ENCODE measurements at regions not wholly inside any gene's neighbourhood (a gene's known extent, or its start where the extent isn't known, plus 50 kb on each side); places are given as distances from the start of the nearest gene placed in this dataset.

- ATAC-seq = no peak
- H3K4me1 ChIP-seq (ENCODE audit: control insufficient read depth, insufficient read depth, low read length) = peaks cover 54% of the 10 kb centered on the region
- CTCF ChIA-PET = no interaction called here
- POLR2A ChIA-PET = no interaction called here
- H3K9me3 ChIP-seq (ENCODE audit: control insufficient read depth, insufficient read depth, low read depth, low read length) = no peaks in the 10 kb centered on the region
- no peak for DNase-seq (ENCODE audit: low read depth, low spot score)
- peak overlapping the region; percentile 99 for H3K27ac ChIP-seq (ENCODE audit: low read length)
- no peak overlapping the region for H3K4me3 ChIP-seq (ENCODE audit: low read depth in 2 of 2, low read length in 2 of 2)
- no peak for TF ChIP-seq CTCF (IDR thresholded peaks at IDR 0.05)
- no peak for TF ChIP-seq SIN3A (IDR thresholded peaks at IDR 0.05; ENCODE audit: borderline replicate concordance, insufficient read depth, low read depth, low read length)
- no peak for TF ChIP-seq POLR2AphosphoS5 (IDR thresholded peaks at IDR 0.05; ENCODE audit: low read depth, low read length)
- no peak for TF ChIP-seq TCF7L2 (IDR thresholded peaks at IDR 0.05; ENCODE audit: low read depth, low read length)
- TF ChIP-seq, protein P1, sequence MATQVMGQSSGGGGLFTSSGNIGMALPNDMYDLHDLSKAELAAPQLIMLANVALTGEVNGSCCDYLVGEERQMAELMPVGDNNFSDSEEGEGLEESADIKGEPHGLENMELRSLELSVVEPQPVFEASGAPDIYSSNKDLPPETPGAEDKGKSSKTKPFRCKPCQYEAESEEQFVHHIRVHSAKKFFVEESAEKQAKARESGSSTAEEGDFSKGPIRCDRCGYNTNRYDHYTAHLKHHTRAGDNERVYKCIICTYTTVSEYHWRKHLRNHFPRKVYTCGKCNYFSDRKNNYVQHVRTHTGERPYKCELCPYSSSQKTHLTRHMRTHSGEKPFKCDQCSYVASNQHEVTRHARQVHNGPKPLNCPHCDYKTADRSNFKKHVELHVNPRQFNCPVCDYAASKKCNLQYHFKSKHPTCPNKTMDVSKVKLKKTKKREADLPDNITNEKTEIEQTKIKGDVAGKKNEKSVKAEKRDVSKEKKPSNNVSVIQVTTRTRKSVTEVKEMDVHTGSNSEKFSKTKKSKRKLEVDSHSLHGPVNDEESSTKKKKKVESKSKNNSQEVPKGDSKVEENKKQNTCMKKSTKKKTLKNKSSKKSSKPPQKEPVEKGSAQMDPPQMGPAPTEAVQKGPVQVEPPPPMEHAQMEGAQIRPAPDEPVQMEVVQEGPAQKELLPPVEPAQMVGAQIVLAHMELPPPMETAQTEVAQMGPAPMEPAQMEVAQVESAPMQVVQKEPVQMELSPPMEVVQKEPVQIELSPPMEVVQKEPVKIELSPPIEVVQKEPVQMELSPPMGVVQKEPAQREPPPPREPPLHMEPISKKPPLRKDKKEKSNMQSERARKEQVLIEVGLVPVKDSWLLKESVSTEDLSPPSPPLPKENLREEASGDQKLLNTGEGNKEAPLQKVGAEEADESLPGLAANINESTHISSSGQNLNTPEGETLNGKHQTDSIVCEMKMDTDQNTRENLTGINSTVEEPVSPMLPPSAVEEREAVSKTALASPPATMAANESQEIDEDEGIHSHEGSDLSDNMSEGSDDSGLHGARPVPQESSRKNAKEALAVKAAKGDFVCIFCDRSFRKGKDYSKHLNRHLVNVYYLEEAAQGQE (IDR thresholded peaks at IDR 0.05; ENCODE audit: insufficient read depth in 1 of 2, low read depth in 2 of 2, low read length in 1 of 2) = no peak
- in situ Hi-C loops (cut with HindIII; ENCODE audit: low pct_unique_long_range_greater_than_20kb, low sequenced_read_pairs) (no loop called here), intact Hi-C loops (cut with micrococcal nuclease; ENCODE audit: unreplicated experiment) (loop anchor here (10.0 kb wide), 1 partner anchor 74 kb away; no protein-coding TSS in a partner anchor)
- H3K36me3 ChIP-seq (ENCODE audit: control insufficient read depth, insufficient read depth, low read length) = no peaks in the 10 kb centered on the region
- H3K27me3 ChIP-seq (ENCODE audit: control insufficient read depth, insufficient read depth, low read length) = no peaks in the 10 kb centered on the region
- no TSS peak for BruUV-seq (replicated peaks)
Measured at GRCh38 chr10:21290499-21291160, 234.9 kb downstream of the SKIDA1 start.

GRCh38 chr10:21289961-21290360, 235.5 kb downstream of the SKIDA1 start:
- BruUV-seq (replicated peaks) = no TSS peak

More at GRCh38 chr10:21289961-21290360, 235.5 kb downstream of the SKIDA1 start:
- intact Hi-C loops (cut with micrococcal nuclease; ENCODE audit: unreplicated experiment) = loop anchor here (10.0 kb wide), 1 partner anchor 75 kb away; no protein-coding TSS in a partner anchor
- Histone ChIP-seq H3K4me1 (ENCODE audit: control insufficient read depth, insufficient read depth, low read length) (peaks cover 57% of the 10 kb centered on the region), H3K27ac (ENCODE audit: low read length) (peak overlapping the region; percentile 99), H3K27me3 (ENCODE audit: control insufficient read depth, insufficient read depth, low read length) (no peaks in the 10 kb centered on the region), H3K36me3 (ENCODE audit: control insufficient read depth, insufficient read depth, low read length) (no peaks in the 10 kb centered on the region), H3K9me3 (ENCODE audit: control insufficient read depth, insufficient read depth, low read depth, low read length) (no peaks in the 10 kb centered on the region), H3K4me3 (ENCODE audit: low read depth in 2 of 2, low read length in 2 of 2) (no peak overlapping the region)
- ATAC-seq (no peak), DNase-seq (ENCODE audit: low read depth, low spot score) (no peak)
- TF ChIP-seq CTCF (IDR thresholded peaks at IDR 0.05) (no peak), POLR2AphosphoS5 (IDR thresholded peaks at IDR 0.05; ENCODE audit: low read depth, low read length) (no peak), TCF7L2 (IDR thresholded peaks at IDR 0.05; ENCODE audit: low read depth, low read length) (no peak), SIN3A (IDR thresholded peaks at IDR 0.05; ENCODE audit: borderline replicate concordance, insufficient read depth, low read depth, low read length) (no peak)
- TF ChIP-seq, protein P1 (IDR thresholded peaks at IDR 0.05; ENCODE audit: insufficient read depth in 1 of 2, low read depth in 2 of 2, low read length in 1 of 2) = no peak
- in situ Hi-C loops (cut with HindIII; ENCODE audit: low pct_unique_long_range_greater_than_20kb, low sequenced_read_pairs) = no loop called here
- CTCF ChIA-PET = no interaction called here
- POLR2A ChIA-PET = no interaction called here
